SK-N-SH treated with all-trans-retinoic acid at 6 μM for 48 hours (cell line): ENCODE measurements at regions not wholly inside any gene's neighbourhood (a gene's known extent, or its start where the extent isn't known, plus 50 kb on each side); places are given as distances from the start of the nearest gene placed in this dataset.

Source experiments
- ISL1 ChIP-seq: fragments of 250-450 bp; sonication (Bioruptor Pico); IDR thresholded peaks from 2 replicates; pipeline ENCODE4 v2.1.2; 2022; ENCODE audit warnings: mild to moderate bottlenecking, moderate library complexity
- OSR1 ChIP-seq: fragments of 250-450 bp; sonication (Bioruptor Pico); IDR thresholded peaks from 2 replicates; pipeline ENCODE4 v1.8.0; 2022; ENCODE audit warnings: moderate library complexity, mild to moderate bottlenecking, inconsistent platforms
- ZFP30 ChIP-seq: fragments of 450-650 bp; formaldehyde crosslinking; IDR thresholded peaks from 2 replicates; pipeline ENCODE4 v1.5.0; 2022; ENCODE audit warnings: mild to moderate bottlenecking, moderate library complexity

DNA sequence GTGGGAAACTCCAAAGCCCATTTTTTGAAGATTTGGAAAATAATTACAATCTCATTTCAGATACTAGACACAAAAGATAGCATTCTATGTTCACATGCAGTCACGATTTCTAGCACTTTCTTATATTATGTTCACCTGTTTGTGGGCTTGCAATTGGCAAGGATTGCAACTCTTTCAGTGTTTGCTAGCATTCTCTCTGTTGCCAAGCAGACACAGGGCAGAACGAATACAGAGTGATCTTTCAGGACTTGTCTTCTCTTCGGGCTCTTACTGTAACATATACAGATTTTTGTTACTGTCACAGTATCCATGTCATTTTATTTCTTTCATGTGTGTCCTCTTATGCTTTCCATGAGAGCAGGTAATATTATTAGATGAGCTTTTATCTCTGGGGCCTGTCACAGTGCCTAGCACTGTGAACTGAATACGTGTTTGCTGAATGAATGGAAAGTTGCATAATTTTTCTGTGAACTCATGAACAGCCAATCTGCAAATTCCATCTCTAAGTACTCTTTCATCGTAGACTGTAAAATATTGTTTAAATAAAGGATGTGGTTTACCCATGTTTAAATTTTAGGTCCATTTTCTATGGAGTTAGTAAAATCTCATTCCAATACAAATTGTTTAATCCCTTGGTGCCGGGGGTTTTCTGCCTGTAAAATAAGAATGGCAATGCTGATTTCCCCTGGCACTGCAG, 105.1 kb downstream of the BMP4 start:
- TF ChIP-seq OSR1 (CRISPR knock-in tag) (no peak), ISL1 (CRISPR knock-in tag) (no peak), ZFP30 (CRISPR knock-in tag) (no peak)
